EH (cell line): ENCODE measurements at regions not wholly inside any gene's neighbourhood (a gene's known extent, or its start where the extent isn't known, plus 50 kb on each side); places are given as distances from the start of the nearest gene placed in this dataset.
A peak's percentile ranks its signal among the peaks of the same experiment; 100 is the strongest.
"Not testable (repeated sequence)": the region's sequence is repeated elsewhere in the genome, so short reads cannot be mapped to it uniquely, and the experiment has no call there.

Experiments
- DNase-seq: peaks from one replicate; pipeline ENCODE4 v3.0.0-alpha.2; 2015; ENCODE audit warnings: low read depth

- DNase-seq = no peak
These were observed 89.7 kb upstream of the SLC45A1 start for GRCh38 chr1:8228253-8228652.

DNA sequence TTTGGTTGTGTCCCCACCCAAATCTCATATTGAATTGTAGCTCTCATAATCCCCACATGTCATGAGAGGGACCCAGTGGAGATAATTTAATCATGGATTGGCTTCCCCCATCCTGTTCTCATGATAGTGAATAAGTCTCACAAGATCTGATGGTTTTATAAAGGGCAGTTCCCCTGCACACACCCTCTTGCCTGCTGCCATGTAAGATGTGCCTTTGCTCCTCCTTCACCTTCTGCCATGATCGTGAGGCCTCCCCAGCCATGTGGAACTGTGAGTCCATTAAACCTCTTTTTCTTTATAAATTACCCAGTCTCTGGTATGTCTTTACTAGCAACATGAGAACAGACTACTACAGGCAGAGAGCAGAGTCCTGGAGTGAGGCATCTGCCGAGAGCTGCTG, 90.2 kb upstream of the SLC45A1 start:
- not testable (repeated sequence) for DNase-seq

- DNase-seq = no peak
These were observed 91.2 kb upstream of the SLC45A1 start for GRCh38 chr1:8226747-8227146.

- not testable (repeated sequence) for DNase-seq
These were observed 91.9 kb upstream of the SLC45A1 start for GRCh38 chr1:8226024-8226423.

GRCh38 chr1:8223526-8223925, 94.4 kb upstream of the SLC45A1 start:
- no peak for DNase-seq

DNA sequence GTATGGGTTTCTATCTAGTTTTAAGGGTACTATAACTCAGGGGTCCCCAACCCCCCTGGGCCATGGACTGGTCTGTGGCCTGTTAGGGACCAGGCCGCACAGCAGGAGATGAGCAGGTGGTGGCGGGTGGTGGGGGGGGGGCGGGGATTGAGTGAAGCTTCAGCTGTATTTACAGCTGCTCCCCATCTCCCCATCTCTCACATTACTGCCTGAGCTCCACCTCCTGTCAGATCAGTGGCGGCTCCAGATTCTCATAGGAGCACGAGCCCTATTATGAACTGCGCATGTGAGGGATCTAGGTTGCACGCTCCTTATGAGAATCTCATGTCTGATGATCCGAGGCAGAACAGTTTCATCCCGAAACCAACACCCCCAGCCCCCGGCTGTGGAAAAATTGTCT, 95.1 kb upstream of the SLC45A1 start:
- DNase-seq = no peak

DNA sequence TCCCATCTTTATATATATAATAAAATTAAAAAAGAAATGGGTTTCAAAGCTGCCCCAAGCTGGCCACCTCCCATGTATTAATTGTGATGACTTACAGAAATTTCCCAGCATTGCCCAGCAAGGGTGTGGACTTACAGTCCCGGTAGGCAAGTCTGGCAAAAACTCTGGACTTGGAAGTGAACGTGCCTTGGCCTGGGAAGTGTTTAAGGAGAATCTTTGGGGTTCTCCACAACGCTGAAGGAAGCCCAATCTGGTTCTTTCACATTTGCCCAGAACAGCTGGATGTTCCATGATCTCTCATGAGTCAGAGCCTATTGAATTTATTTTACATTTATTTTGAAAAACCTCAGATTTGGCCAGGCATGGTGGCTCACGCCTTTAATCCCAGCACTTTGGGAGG, 98.4 kb upstream of the SLC45A1 start:
- DNase-seq = no peak

DNA sequence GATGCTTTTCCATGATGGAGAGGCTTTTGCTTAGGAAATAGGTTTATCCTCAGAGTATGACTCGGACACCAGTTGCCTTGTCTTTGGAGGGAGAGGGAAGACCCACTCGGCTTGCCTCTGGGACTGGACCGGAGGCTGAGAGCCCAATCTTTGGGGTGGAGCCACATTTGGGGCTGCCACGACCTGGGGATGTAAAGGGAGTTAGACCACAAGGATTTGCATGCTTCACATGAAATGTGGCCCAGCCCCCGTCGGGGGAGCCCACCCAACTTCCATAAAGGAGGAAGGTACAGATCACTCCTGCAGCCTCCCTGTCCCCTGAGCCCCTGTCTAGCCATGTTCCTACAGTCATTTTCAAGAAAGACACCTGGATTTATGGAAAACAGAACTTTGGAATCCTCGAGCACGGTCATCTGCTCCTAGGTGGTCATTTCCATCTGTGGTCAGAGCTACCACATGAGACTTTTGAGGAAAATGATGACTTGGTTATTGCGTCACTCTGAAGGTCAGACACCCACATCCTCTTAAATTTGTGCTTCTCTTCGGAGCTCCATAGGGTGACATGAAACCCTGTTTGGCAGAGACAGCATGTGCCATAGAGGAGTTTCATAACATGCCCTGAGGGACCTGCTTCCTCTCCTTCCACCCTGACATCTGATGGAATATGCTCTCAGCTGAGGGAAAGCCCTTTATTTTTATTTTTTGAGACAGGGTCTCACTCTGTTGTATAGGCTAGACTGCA, 99.4 kb upstream of the SLC45A1 start:
- peak; percentile 67 for DNase-seq

GRCh38 chr1:8217809-8218208, 100.1 kb upstream of the SLC45A1 start:
- DNase-seq = no peak

- peak; percentile 41 for DNase-seq
These were observed 100.8 kb upstream of the SLC45A1 start for GRCh38 chr1:8217011-8217711.

GRCh38 chr1:8216005-8216404, 101.9 kb upstream of the SLC45A1 start:
- peak; percentile 56 for DNase-seq

- peak; percentile 39 for DNase-seq
These were observed 103.3 kb upstream of the SLC45A1 start for GRCh38 chr1:8214501-8215173.

DNA sequence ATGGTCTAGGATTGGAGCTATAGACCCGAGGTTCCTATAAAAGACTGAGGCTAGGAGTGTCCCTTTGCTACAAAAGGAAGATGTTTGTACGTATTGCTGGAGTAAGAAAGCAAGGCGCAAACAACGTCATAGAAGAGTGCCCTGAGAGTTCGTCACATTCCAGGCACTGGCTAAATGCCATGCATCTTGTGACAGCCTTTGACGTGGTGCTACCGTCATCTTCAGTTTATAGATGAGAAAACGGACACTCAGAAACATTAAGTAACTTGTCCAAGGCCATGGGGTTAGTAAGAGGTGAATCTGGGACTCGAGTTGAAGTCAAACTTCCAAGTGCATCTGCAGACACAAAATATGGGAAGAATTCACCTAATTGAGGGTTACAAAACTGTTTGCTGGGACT, 104.2 kb upstream of the SLC45A1 start:
- DNase-seq = no peak

GRCh38 chr1:8213136-8213535, 104.8 kb upstream of the SLC45A1 start:
- DNase-seq = no peak

- DNase-seq = peak; percentile 13
These were observed 105.3 kb upstream of the SLC45A1 start for GRCh38 chr1:8212580-8213031.

DNA sequence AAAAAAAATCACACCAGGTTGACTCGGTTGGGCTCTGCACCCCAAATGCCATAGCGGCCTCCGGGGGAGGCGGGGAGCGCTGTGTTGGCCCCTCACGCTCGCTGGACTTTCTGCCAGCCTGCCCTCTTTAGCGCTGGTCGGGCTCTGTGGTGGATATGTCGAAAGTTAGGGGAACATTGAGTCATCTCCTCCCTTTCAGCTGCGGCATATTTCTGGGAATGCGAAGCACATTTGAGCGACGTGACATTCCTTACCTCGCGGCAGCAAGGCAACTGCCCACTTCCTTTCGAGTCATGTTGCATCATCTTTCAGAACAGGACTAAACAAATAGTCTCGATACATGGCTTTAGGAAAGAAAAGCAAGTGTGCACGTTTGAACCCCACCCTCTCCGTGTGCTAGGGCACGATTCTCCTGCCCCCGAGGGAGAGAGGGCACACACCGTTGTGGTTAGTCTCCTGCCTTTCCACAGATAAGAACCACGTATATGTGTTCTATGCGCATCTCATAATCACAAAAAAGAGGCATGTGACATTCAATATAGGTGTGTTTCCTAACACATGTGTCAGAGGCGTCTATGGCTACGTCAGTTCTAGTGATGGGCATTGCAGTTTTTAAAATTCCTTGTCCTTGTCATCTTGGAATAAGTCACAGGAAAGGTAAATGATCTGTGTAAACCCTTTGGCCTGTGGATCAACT, 105.9 kb upstream of the SLC45A1 start:
- DNase-seq = peak; percentile 99

- DNase-seq = no peak
These were observed 106.5 kb upstream of the SLC45A1 start for GRCh38 chr1:8211251-8211882.

DNA sequence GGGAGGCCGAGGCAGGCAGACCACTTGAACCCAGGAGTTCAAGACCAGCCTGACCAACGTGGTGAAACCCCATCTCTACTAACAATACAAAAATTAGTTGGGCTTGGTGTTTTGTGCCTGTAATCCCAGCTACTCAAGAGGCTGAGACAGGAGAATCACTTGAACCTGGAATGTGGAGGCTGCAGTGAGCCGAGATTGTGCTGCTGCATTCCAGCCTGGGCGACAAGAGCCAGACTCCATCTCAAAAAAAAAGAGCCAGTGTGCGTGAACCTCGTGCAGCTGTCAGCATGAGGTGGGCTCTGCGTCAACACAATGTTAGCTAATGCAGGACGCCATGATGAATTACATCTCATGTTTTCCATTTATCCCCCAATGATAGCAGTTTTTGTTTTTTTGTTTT, 110.7 kb upstream of the SLC45A1 start:
- no peak for DNase-seq

- no peak for DNase-seq
These were observed 111.5 kb upstream of the SLC45A1 start for GRCh38 chr1:8206391-8206790.

- DNase-seq = no peak
These were observed 112.1 kb upstream of the SLC45A1 start for GRCh38 chr1:8205771-8206170.

DNA sequence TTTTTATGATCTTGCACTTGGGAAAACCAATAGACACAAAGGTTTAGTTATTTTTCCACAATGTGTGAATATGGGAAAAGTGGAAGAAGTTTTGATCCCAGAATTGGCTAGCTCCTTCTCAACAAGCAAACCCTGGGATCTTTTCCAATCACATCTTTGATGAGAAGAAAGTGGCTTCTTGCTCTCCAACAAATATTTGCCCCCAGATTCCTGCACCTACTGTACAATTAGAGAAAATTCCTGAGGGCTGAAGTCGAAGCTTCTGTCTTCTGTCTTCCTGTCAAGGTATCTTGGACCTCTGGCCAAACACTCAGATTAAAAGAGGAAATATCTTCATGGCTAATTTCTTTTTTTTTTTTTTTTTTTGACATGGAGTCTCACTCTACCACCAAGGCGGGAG, 113.1 kb upstream of the SLC45A1 start:
- peak; percentile 55 for DNase-seq

DNA sequence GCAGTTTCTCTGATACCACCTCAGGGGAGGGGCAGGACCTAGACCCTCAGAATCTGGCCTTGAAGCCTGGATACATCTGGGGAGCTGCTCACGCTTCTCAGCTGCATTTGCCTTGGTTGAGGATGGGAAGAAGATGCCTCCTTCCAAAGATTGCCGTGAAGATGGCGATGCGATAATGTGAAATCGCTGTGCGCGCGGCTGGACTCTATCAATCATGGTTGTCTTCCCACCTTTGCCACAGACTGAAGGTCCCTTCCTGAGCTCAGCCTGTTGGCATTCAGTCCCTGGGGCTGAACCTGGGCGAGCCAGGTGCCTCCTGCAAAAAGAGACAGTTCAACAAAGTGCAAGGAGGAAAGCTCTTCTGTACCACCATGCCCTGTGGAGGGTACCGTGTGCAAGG, 114.4 kb upstream of the SLC45A1 start:
- DNase-seq = no peak
